Endothelial cell of umbilical vein (primary cell): ENCODE measurements at regions not wholly inside any gene's neighbourhood (a gene's known extent, or its start where the extent isn't known, plus 50 kb on each side); places are given as distances from the start of the nearest gene placed in this dataset.

Experiments
- BruUV-seq: library from RNA; stranded (reverse); fragments of 400-500 nt; replicated peaks from 2 replicates; lab custom pipeline; 2021; lab: Mats Ljungman, UMichigan
- CTCF ChIA-PET: fragments of 300-600, 350-600 bp; sonication (Branson Sonifier 250); formaldehyde crosslinking; loops from one replicate; lab custom pipeline; 2021; ENCODE audit warnings: antibody characterized with exemption, inconsistent platforms; lab: Charles Lee
- POLR2A ChIA-PET: fragments of 300-600, 350-600 bp; sonication (Branson Sonifier 250); formaldehyde crosslinking; loops from one replicate; lab custom pipeline; 2021; ENCODE audit warnings: antibody characterized with exemption, inconsistent platforms; lab: Charles Lee
- DNase-seq: peaks from one replicate; pipeline ENCODE4 v3.0.0-alpha.2; 2011; ENCODE audit warnings: low read depth, low spot score
- FAIRE-seq: peaks from 2 replicates; lab custom pipeline; 2011; peaks lifted over from hg19 to GRCh38; lab: Jason Lieb, UNC
- H2AFZ ChIP-seq: 2 replicates; pipeline ENCODE4 v1.6.0; 2012; ENCODE audit warnings: low read depth, low read length, control low read depth, inconsistent platforms
- H3K27ac ChIP-seq: 2 replicates; pipeline ENCODE4 v1.5.1; 2011; ENCODE audit warnings: low read depth, mild to moderate bottlenecking, control low read depth, low read length, moderate library complexity; ENCODE audit not compliant: insufficient read depth
- H3K27me3 ChIP-seq, 2 experiments: 2 replicates each; pipeline versions ENCODE4 v1.6.0 to v1.6.1; 2011; ENCODE audit warnings: low read length in 2 of 2, mixed read lengths in 1 of 2; ENCODE audit not compliant: control insufficient read depth in 2 of 2, insufficient read depth in 2 of 2
- H3K36me3 ChIP-seq, 2 experiments: 2 replicates in 1 of 2; 3 replicates in 1 of 2; pipeline ENCODE4 v1.5.1; 2011; ENCODE audit warnings: low read length in 2 of 2, mild to moderate bottlenecking in 1 of 2, moderate library complexity in 1 of 2; ENCODE audit not compliant: control insufficient read depth in 2 of 2, insufficient read depth in 2 of 2; ENCODE audit errors: extremely low read depth in 1 of 2
- H3K4me1 ChIP-seq: 3 replicates; pipeline ENCODE4 v1.5.1; 2011; ENCODE audit warnings: mild to moderate bottlenecking, low read length; ENCODE audit not compliant: control insufficient read depth, insufficient read depth; ENCODE audit errors: extremely low read depth
- H3K4me2 ChIP-seq: 2 replicates; pipeline ENCODE4 v1.6.1; 2011; ENCODE audit warnings: low read length, control low read depth, mixed read lengths; ENCODE audit not compliant: insufficient read depth
- H3K4me3 ChIP-seq, 3 experiments: fragments of 200-600 bp in 1 of 3; sonication (generic), shearing (Covaris generic) in 1 of 3; replicated peaks in 1 of 3; 2 replicates each; pipeline ENCODE4 v1.5.1; 2011 to 2016; ENCODE audit warnings: control low read depth in 3 of 3, low read length in 3 of 3, mild to moderate bottlenecking in 2 of 3, inconsistent platforms in 1 of 3, low read depth in 1 of 3, moderate library complexity in 1 of 3; ENCODE audit not compliant: insufficient read depth in 1 of 3
- H3K79me2 ChIP-seq: 2 replicates; pipeline ENCODE4 v1.6.0; 2012; ENCODE audit warnings: low read length, inconsistent platforms; ENCODE audit not compliant: control insufficient read depth, insufficient read depth
- H3K9ac ChIP-seq: replicated peaks from 2 replicates; pipeline ENCODE3; 2011; ENCODE audit warnings: low read length, control low read depth; ENCODE audit not compliant: insufficient read depth; ENCODE audit errors: extremely low read depth
- H3K9me1 ChIP-seq: replicated peaks from 3 replicates; pipeline ENCODE4 v1.6.0; 2011; ENCODE audit warnings: mild to moderate bottlenecking, low read length; ENCODE audit not compliant: control insufficient read depth, insufficient read depth; ENCODE audit errors: extremely low read depth
- H3K9me3 ChIP-seq: replicated peaks from 2 replicates; pipeline ENCODE4 v1.5.1; 2012; ENCODE audit warnings: low read length, inconsistent platforms; ENCODE audit not compliant: control insufficient read depth, insufficient read depth
- H4K20me1 ChIP-seq: replicated peaks from 2 replicates; pipeline ENCODE3; 2011; ENCODE audit warnings: mild to moderate bottlenecking, low read length; ENCODE audit not compliant: control insufficient read depth, insufficient read depth; ENCODE audit errors: extremely low read depth
- EZH2 ChIP-seq: IDR thresholded peaks from 2 replicates; pipeline ENCODE4 v1.6.1; 2012; ENCODE audit warnings: borderline replicate concordance, low read depth, mild to moderate bottlenecking, moderate library complexity, low read length, inconsistent platforms; ENCODE audit not compliant: severe bottlenecking
- FOS ChIP-seq: IDR thresholded peaks from 2 replicates; pipeline ENCODE4 v1.6.1; 2011; ENCODE audit warnings: mild to moderate bottlenecking, low read length, moderate library complexity, borderline replicate concordance; ENCODE audit not compliant: insufficient read depth
- GATA2 ChIP-seq: IDR thresholded peaks from 2 replicates; pipeline ENCODE4 v1.7.0; 2011; ENCODE audit warnings: low read depth, mild to moderate bottlenecking, moderate library complexity, mixed read lengths, low read length; ENCODE audit not compliant: insufficient read length, insufficient read depth
- JUN ChIP-seq: IDR thresholded peaks from 2 replicates; pipeline ENCODE4 v1.6.1; 2011; ENCODE audit warnings: borderline replicate concordance, low read depth; ENCODE audit not compliant: insufficient read length, insufficient read depth
- MYC ChIP-seq: IDR thresholded peaks from one replicate; pipeline ENCODE4 v1.6.1; 2011; ENCODE audit warnings: mild to moderate bottlenecking, low read depth, low read length
- POLR2A ChIP-seq: IDR thresholded peaks from 2 replicates; pipeline ENCODE4 v1.6.1; 2012; ENCODE audit warnings: low read depth, mild to moderate bottlenecking, control low read depth, low read length
- POLR2AphosphoS5 ChIP-seq: IDR thresholded peaks from 2 replicates; pipeline ENCODE4 v1.6.1; 2012; ENCODE audit warnings: low read depth, mild to moderate bottlenecking, control low read depth, low read length, moderate library complexity; ENCODE audit not compliant: insufficient read depth
- dilution Hi-C: fragments of 300-500 bp; cut with MboI; formaldehyde crosslinking; loops from one replicate; pipeline ENCODE4 v1.15.0; 2019; ENCODE audit warnings: low sequenced_read_pairs; ENCODE audit not compliant: extremely low pct_ligation_motif_present
- intact Hi-C: fragments of 100-400 bp; cut with micrococcal nuclease; formaldehyde crosslinking; loops from one replicate; pipeline ENCODE4 v1.10.0; 2022
- TF ChIP-seq, protein P1 (sequence below), 2 donors: IDR thresholded peaks; 1 replicate in 1 of 2; 2 replicates in 1 of 2; pipeline ENCODE4 v1.5.1; 2011; ENCODE audit warnings: low read length in 2 of 2, mild to moderate bottlenecking in 2 of 2, moderate library complexity in 2 of 2, control low read depth in 1 of 2, inconsistent platforms in 1 of 2, low read depth in 1 of 2; ENCODE audit not compliant: insufficient read depth in 1 of 2; ENCODE audit errors: extremely low read depth in 1 of 2
- TF ChIP-seq, protein P2 (sequence below): IDR thresholded peaks from 2 replicates; pipeline ENCODE4 v1.6.1; 2011; ENCODE audit not compliant: insufficient read depth, insufficient read length

GRCh38 chr1:208449951-208450350 lies 205.8 kb upstream of the PLXNA2 start:
- no peak overlapping the region for H3K9ac ChIP-seq
- no peaks in the 10 kb centered on the region for H3K4me1 ChIP-seq
- TF ChIP-seq FOS: no peak
- TF ChIP-seq GATA2: no peak
- no peak for TF ChIP-seq JUN
- no peak for TF ChIP-seq MYC
- TF ChIP-seq, protein P1, sequence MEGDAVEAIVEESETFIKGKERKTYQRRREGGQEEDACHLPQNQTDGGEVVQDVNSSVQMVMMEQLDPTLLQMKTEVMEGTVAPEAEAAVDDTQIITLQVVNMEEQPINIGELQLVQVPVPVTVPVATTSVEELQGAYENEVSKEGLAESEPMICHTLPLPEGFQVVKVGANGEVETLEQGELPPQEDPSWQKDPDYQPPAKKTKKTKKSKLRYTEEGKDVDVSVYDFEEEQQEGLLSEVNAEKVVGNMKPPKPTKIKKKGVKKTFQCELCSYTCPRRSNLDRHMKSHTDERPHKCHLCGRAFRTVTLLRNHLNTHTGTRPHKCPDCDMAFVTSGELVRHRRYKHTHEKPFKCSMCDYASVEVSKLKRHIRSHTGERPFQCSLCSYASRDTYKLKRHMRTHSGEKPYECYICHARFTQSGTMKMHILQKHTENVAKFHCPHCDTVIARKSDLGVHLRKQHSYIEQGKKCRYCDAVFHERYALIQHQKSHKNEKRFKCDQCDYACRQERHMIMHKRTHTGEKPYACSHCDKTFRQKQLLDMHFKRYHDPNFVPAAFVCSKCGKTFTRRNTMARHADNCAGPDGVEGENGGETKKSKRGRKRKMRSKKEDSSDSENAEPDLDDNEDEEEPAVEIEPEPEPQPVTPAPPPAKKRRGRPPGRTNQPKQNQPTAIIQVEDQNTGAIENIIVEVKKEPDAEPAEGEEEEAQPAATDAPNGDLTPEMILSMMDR (IDR thresholded peaks at IDR 0.05; ENCODE audit: extremely low read depth in 1 of 2, insufficient read depth in 1 of 2, low read depth in 1 of 2, low read length in 2 of 2): no peak
- TF ChIP-seq, protein P2, sequence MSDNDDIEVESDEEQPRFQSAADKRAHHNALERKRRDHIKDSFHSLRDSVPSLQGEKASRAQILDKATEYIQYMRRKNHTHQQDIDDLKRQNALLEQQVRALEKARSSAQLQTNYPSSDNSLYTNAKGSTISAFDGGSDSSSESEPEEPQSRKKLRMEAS: no peak
- TF ChIP-seq POLR2AphosphoS5: no peak
- no peak for TF ChIP-seq EZH2
- no peak for TF ChIP-seq POLR2A
- dilution Hi-C loops (no loop called here), intact Hi-C loops (no loop called here)
- H3K79me2 ChIP-seq: no peaks in the 10 kb centered on the region
- no peak for DNase-seq
- no peak overlapping the region for H3K4me2 ChIP-seq
- BruUV-seq: no TSS peak
- no peaks in the 10 kb centered on the region for H3K9me1 ChIP-seq
- H2AFZ ChIP-seq: no peak overlapping the region
- no peaks in the 10 kb centered on the region for H3K36me3 ChIP-seq
- ChIA-PET CTCF (no interaction called here), POLR2A (no interaction called here)
- H3K4me3 ChIP-seq: no peak overlapping the region
- FAIRE-seq: no peak
- peaks cover 16% of the 10 kb centered on the region in 2 experiments for H3K27me3 ChIP-seq
- H3K27ac ChIP-seq: no peak overlapping the region
- H3K9me3 ChIP-seq: no peaks in the 10 kb centered on the region
- no peaks in the 10 kb centered on the region for H4K20me1 ChIP-seq
